ENCODE measurements at regions not wholly inside any gene's neighbourhood (a gene's known extent, or its start where the extent isn't known, plus 50 kb on each side); places are given as distances from the start of the nearest gene placed in this dataset.
"Not testable (repeated sequence)": the region's sequence is repeated elsewhere in the genome, so short reads cannot be mapped to it uniquely, and the experiment has no call there.

DNA sequence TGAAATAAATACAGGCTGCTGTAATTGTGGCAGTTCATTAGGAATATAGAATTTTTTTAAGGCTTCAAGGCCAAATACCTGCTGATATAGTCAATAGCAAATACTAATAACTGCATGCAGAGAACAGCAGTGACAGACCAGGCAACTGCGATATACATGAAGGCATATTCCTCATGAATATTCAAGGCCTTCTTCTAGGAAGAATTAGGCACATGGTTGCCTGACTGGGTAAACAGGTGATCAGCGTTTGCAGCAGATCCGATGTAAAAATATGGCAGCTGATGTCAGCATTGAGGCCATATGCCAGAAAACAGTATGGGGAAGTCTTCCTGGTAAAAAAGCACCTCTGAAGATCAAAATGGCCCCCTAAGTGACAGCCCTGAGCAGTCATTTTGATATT lies 629.7 kb downstream of the UQCRFS1 start:
- Histone ChIP-seq H3K27me3 (ENCODE audit: control insufficient read depth, insufficient read depth, low read length) (no peaks in the 10 kb centered on the region), H3K27ac (ENCODE audit: low read length) (no peak overlapping the region), H3K4me3 (ENCODE audit: low read length) (no peak overlapping the region), H3K4me1 (ENCODE audit: control insufficient read depth, insufficient read depth, low read length) (peaks cover 7% of the 10 kb centered on the region; the same call in 1 of the 2 replicates), H3K9me3 (ENCODE audit: control insufficient read depth, insufficient read depth, low read length) (no peaks in the 10 kb centered on the region), H3K36me3 (ENCODE audit: control insufficient read depth, insufficient read depth, low read length) (peaks cover 3% of the 10 kb centered on the region; the same call in 1 of the 2 replicates)
- no peak for DNase-seq (ENCODE audit: low read depth, low spot score)
- WGBS (ENCODE audit: insufficient coverage, insufficient read length) = no CpG with 5 or more reads among the region's 3 CpGs

GRCh38 chr19:28582796-28583195 lies 630.2 kb downstream of the UQCRFS1 start:
- DNase-seq (ENCODE audit: low read depth, low spot score) = no peak
- no peaks in the 10 kb centered on the region for H3K9me3 ChIP-seq (ENCODE audit: control insufficient read depth, insufficient read depth, low read length)
- no peak overlapping the region for H3K27ac ChIP-seq (ENCODE audit: low read length)
- no peak overlapping the region for H3K4me3 ChIP-seq (ENCODE audit: low read length)
- peaks cover 7% of the 10 kb centered on the region; the same call in 1 of the 2 replicates for H3K4me1 ChIP-seq (ENCODE audit: control insufficient read depth, insufficient read depth, low read length)
- no CpG with 5 or more reads among the region's 2 CpGs for WGBS (ENCODE audit: insufficient coverage, insufficient read length)
- H3K36me3 ChIP-seq (ENCODE audit: control insufficient read depth, insufficient read depth, low read length) = peaks cover under 1% of the 10 kb centered on the region; the same call in 1 of the 2 replicates
- no peaks in the 10 kb centered on the region for H3K27me3 ChIP-seq (ENCODE audit: control insufficient read depth, insufficient read depth, low read length)

- Histone ChIP-seq H3K27me3 (ENCODE audit: control insufficient read depth, insufficient read depth, low read length) (no peaks in the 10 kb centered on the region), H3K9me3 (ENCODE audit: control insufficient read depth, insufficient read depth, low read length) (no peaks in the 10 kb centered on the region), H3K4me1 (ENCODE audit: control insufficient read depth, insufficient read depth, low read length) (peaks cover 7% of the 10 kb centered on the region; the same call in 1 of the 2 replicates), H3K27ac (ENCODE audit: low read length) (no peak overlapping the region), H3K36me3 (ENCODE audit: control insufficient read depth, insufficient read depth, low read length) (no peaks in the 10 kb centered on the region), H3K4me3 (ENCODE audit: low read length) (no peak overlapping the region)
- WGBS (ENCODE audit: insufficient coverage, insufficient read length) = no CpG with 5 or more reads among the region's 6 CpGs
- DNase-seq (ENCODE audit: low read depth, low spot score) = no peak
These were observed 630.6 kb downstream of the UQCRFS1 start for GRCh38 chr19:28582344-28582743.

DNA sequence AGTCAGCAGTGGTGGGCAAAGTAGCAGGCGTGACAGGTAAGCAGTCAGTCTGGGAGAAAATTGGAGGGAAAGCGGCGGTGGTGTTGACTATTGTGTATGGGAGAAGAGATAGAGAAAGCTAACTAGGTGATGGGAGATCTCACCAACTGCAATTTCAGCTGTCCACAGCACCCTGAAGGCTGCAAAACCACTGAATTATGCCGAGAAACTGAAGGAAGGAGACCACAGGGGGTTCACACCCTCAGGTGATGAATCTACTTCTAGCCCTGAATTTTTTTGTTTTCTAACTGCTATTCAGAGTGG lies 631.5 kb downstream of the UQCRFS1 start:
- WGBS (ENCODE audit: insufficient coverage, insufficient read length) = no CpG with 5 or more reads among the region's 4 CpGs
- DNase-seq (ENCODE audit: low read depth, low spot score) = no peak
- no peaks in the 10 kb centered on the region for H3K27me3 ChIP-seq (ENCODE audit: control insufficient read depth, insufficient read depth, low read length)
- no peak overlapping the region for H3K4me3 ChIP-seq (ENCODE audit: low read length)
- no peak overlapping the region for H3K27ac ChIP-seq (ENCODE audit: low read length)
- H3K9me3 ChIP-seq (ENCODE audit: control insufficient read depth, insufficient read depth, low read length) = no peaks in the 10 kb centered on the region
- peaks cover 7% of the 10 kb centered on the region; the same call in 1 of the 2 replicates for H3K4me1 ChIP-seq (ENCODE audit: control insufficient read depth, insufficient read depth, low read length)
- no peaks in the 10 kb centered on the region for H3K36me3 ChIP-seq (ENCODE audit: control insufficient read depth, insufficient read depth, low read length)

DNA sequence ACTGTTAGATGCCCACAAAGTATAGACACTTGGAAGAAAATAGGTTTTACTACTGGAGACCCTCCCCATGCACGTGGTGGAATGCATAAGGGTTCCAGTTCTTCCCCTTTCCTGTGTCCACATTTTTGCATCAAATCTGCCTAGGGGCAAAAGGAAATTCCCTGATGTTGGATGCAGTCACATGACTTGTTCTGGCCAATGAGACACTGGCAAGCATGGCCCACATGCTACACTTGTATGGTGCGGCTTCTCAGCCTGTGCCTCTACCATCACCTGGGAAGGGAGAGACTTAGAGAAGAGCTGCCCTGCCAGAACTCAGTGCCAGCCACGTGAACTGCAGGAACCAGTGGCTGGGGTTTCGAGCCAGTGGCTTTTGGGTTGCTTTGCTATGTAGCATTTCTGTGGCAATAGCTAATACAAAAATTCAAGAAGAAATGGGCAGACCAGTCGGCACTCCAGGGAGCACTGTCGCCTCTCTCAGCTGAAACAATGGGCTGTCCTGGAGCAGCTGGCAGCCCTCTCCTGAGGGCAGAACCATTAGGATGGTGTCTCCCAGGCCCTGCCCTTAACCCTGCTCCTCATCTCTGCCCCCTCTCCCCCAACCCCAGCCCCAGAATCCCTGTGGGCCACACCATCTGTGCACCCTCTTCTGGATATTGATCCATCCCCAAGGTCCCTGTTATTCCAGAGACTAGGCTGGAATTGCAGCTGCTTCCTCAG lies 634.0 kb downstream of the UQCRFS1 start:
- Histone ChIP-seq H3K4me3 (ENCODE audit: low read length) (no peak overlapping the region), H3K4me1 (ENCODE audit: control insufficient read depth, insufficient read depth, low read length) (peaks cover 7% of the 10 kb centered on the region; the same call in 1 of the 2 replicates), H3K9me3 (ENCODE audit: control insufficient read depth, insufficient read depth, low read length) (no peaks in the 10 kb centered on the region), H3K27me3 (ENCODE audit: control insufficient read depth, insufficient read depth, low read length) (no peaks in the 10 kb centered on the region), H3K27ac (ENCODE audit: low read length) (no peak overlapping the region), H3K36me3 (ENCODE audit: control insufficient read depth, insufficient read depth, low read length) (no peaks in the 10 kb centered on the region)
- no peak for DNase-seq (ENCODE audit: low read depth, low spot score)
- WGBS (ENCODE audit: insufficient coverage, insufficient read length) = no CpG with 5 or more reads among the region's 6 CpGs

DNA sequence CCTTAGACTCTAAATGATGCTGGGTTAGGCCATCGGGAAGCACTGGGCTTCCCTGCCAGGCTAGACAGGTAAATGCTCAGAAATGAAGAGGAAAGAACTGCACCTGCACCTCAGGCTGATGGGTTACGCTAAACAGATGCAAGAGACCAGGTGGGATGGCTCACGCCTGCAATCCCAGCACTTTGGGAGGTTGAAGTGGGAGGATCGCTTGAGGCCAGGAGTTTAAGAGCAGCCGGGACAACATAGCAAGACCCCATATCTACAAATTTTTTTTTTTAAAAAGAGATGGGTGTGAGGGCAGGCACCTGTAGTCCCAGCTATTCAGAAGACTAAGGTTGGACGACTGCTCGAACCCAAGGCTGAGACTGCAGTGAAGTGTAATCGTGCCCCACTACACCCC lies 634.7 kb downstream of the UQCRFS1 start:
- WGBS (ENCODE audit: insufficient coverage, insufficient read length) = no CpG with 5 or more reads among the region's 8 CpGs
- Histone ChIP-seq H3K27ac (ENCODE audit: low read length) (no peak overlapping the region), H3K9me3 (ENCODE audit: control insufficient read depth, insufficient read depth, low read length) (no peaks in the 10 kb centered on the region), H3K36me3 (ENCODE audit: control insufficient read depth, insufficient read depth, low read length) (no peaks in the 10 kb centered on the region), H3K4me3 (ENCODE audit: low read length) (no peak overlapping the region), H3K27me3 (ENCODE audit: control insufficient read depth, insufficient read depth, low read length) (no peaks in the 10 kb centered on the region), H3K4me1 (ENCODE audit: control insufficient read depth, insufficient read depth, low read length) (peaks cover 7% of the 10 kb centered on the region; the same call in 1 of the 2 replicates)
- no peak for DNase-seq (ENCODE audit: low read depth, low spot score)

GRCh38 chr19:28577666-28578065 lies 635.3 kb downstream of the UQCRFS1 start:
- WGBS (ENCODE audit: insufficient coverage, insufficient read length) = no CpG with 5 or more reads among the region's 6 CpGs
- H3K9me3 ChIP-seq (ENCODE audit: control insufficient read depth, insufficient read depth, low read length) = no peaks in the 10 kb centered on the region
- H3K27ac ChIP-seq (ENCODE audit: low read length) = no peak overlapping the region
- DNase-seq (ENCODE audit: low read depth, low spot score) = no peak
- H3K36me3 ChIP-seq (ENCODE audit: control insufficient read depth, insufficient read depth, low read length) = no peaks in the 10 kb centered on the region
- no peak overlapping the region for H3K4me3 ChIP-seq (ENCODE audit: low read length)
- H3K4me1 ChIP-seq (ENCODE audit: control insufficient read depth, insufficient read depth, low read length) = peaks cover 7% of the 10 kb centered on the region; the same call in 1 of the 2 replicates
- H3K27me3 ChIP-seq (ENCODE audit: control insufficient read depth, insufficient read depth, low read length) = no peaks in the 10 kb centered on the region

DNA sequence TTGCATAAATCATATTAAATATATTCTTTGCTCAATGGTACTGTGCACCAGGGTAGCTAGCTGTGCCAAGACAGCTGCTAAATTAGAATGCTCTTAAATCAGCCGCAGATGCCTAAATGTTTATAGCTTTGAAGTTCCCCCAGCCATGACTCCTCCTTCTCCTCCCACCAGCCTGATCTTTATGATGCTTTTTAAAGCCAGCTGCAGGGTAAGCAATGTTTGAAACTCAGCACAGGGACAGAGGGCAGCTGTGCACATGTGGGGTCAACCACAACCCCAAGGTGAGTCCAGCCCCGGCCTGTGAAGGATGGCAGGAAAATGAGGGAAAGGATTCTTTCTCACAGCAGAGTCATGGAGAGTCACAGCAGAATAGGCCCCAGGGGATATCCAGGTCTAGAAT lies 635.7 kb downstream of the UQCRFS1 start:
- no peaks in the 10 kb centered on the region for H3K27me3 ChIP-seq (ENCODE audit: control insufficient read depth, insufficient read depth, low read length)
- no peak for DNase-seq (ENCODE audit: low read depth, low spot score)
- H3K36me3 ChIP-seq (ENCODE audit: control insufficient read depth, insufficient read depth, low read length) = no peaks in the 10 kb centered on the region
- no peak overlapping the region for H3K27ac ChIP-seq (ENCODE audit: low read length)
- no peaks in the 10 kb centered on the region for H3K9me3 ChIP-seq (ENCODE audit: control insufficient read depth, insufficient read depth, low read length)
- no peak overlapping the region for H3K4me3 ChIP-seq (ENCODE audit: low read length)
- H3K4me1 ChIP-seq (ENCODE audit: control insufficient read depth, insufficient read depth, low read length) = peaks cover 6% of the 10 kb centered on the region; the same call in 1 of the 2 replicates
- no CpG with 5 or more reads among the region's 2 CpGs for WGBS (ENCODE audit: insufficient coverage, insufficient read length)

DNA sequence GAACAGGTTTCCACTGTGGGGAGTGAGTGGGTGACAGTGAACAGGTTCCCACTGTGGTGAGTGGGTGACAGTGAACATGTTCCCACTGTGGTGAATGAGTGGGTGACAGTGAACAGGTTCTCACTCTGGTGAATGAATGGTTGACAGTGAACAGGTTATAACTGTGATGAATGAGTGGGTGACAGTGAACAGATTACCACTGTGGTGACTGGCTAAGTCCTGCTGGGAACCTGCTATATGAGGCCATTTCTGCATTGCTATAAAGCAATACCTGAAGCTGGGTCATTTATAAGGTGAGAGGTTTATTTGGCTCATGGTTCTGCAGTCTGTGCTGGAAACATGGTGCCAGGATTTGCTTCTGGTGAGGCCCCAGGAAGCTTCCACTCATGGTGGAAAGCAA lies 637.1 kb downstream of the UQCRFS1 start:
- no peak overlapping the region for H3K4me3 ChIP-seq (ENCODE audit: low read length)
- no peak overlapping the region for H3K27ac ChIP-seq (ENCODE audit: low read length)
- H3K27me3 ChIP-seq (ENCODE audit: control insufficient read depth, insufficient read depth, low read length) = no peaks in the 10 kb centered on the region
- no peaks in the 10 kb centered on the region for H3K36me3 ChIP-seq (ENCODE audit: control insufficient read depth, insufficient read depth, low read length)
- no peaks in the 10 kb centered on the region for H3K9me3 ChIP-seq (ENCODE audit: control insufficient read depth, insufficient read depth, low read length)
- DNase-seq (ENCODE audit: low read depth, low spot score) = no peak
- H3K4me1 ChIP-seq (ENCODE audit: control insufficient read depth, insufficient read depth, low read length) = no peaks in the 10 kb centered on the region

DNA sequence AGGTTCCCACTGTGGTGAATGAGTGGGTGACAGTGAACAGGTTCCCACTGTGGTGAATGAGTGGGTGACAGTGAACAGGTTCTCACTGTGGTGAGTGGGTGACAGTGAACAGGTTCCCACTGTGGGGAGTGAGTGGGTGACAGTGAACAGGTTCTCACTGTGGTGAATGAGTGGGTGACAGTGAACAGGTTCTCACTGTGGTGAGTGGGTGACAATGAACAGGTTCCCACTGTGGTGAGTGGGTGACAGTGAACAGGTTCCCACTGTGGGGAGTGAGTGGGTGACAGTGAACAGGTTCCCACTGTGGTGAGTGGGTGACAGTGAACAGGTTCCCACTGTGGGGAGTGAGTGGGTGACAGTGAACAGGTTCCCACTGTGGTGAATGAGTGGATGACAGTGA lies 637.6 kb downstream of the UQCRFS1 start:
- H3K9me3 ChIP-seq (ENCODE audit: control insufficient read depth, insufficient read depth, low read length) = not testable (repeated sequence)

GRCh38 chr19:28574212-28574611 lies 638.7 kb downstream of the UQCRFS1 start:
- Histone ChIP-seq H3K4me1 (ENCODE audit: control insufficient read depth, insufficient read depth, low read length) (no peaks in the 10 kb centered on the region), H3K36me3 (ENCODE audit: control insufficient read depth, insufficient read depth, low read length) (no peaks in the 10 kb centered on the region), H3K9me3 (ENCODE audit: control insufficient read depth, insufficient read depth, low read length) (no peaks in the 10 kb centered on the region), H3K4me3 (ENCODE audit: low read length) (no peak overlapping the region), H3K27ac (ENCODE audit: low read length) (no peak overlapping the region), H3K27me3 (ENCODE audit: control insufficient read depth, insufficient read depth, low read length) (no peaks in the 10 kb centered on the region)
- WGBS (ENCODE audit: insufficient coverage, insufficient read length) = no CpG with 5 or more reads among the region's 4 CpGs
- DNase-seq (ENCODE audit: low read depth, low spot score) = no peak

More for the DNA sequence above, 637.6 kb downstream of the UQCRFS1 start:
- not testable (repeated sequence) for H3K27me3 ChIP-seq (ENCODE audit: control insufficient read depth, insufficient read depth, low read length); H3K36me3 ChIP-seq (ENCODE audit: control insufficient read depth, insufficient read depth, low read length); DNase-seq (ENCODE audit: low read depth, low spot score); H3K4me1 ChIP-seq (ENCODE audit: control insufficient read depth, insufficient read depth, low read length); H3K4me3 ChIP-seq (ENCODE audit: low read length); H3K27ac ChIP-seq (ENCODE audit: low read length)

Measured in iPS DF 6.9 (cell line).